Astrocyte of the cerebellum (primary cell): ENCODE measurements at regions not wholly inside any gene's neighbourhood (a gene's known extent, or its start where the extent isn't known, plus 50 kb on each side); places are given as distances from the start of the nearest gene placed in this dataset.

ENCODE experiments used
- DNase-seq: peaks from one replicate; pipeline ENCODE4 v3.0.0-alpha.2; 2011; ENCODE audit warnings: low read depth
- H3K4me3 ChIP-seq: 2 replicates; pipeline ENCODE4 v1.5.1; 2011; ENCODE audit warnings: mild to moderate bottlenecking, low read depth, low read length, moderate library complexity
- CTCF ChIP-seq: IDR thresholded peaks from 2 replicates; pipeline ENCODE4 v1.5.1; 2012; ENCODE audit warnings: low read length, low read depth, moderate library complexity, mild to moderate bottlenecking; ENCODE audit errors: missing control alignments
- in situ Hi-C: cut with HindIII; loops from 2 replicates; pipeline ENCODE4 v1.10.0; 2017; ENCODE audit warnings: low sequenced_read_pairs

- no peak overlapping the region for H3K4me3 ChIP-seq
- TF ChIP-seq CTCF, result no peak
- in situ Hi-C loops, result no loop called here
- DNase-seq, result no peak
Observed at GRCh38 chr21:15273244-15273643, 208.4 kb upstream of the NRIP1 start.

- H3K4me3 ChIP-seq, result no peak overlapping the region
- TF ChIP-seq CTCF, result no peak
- DNase-seq, result no peak
- in situ Hi-C loops, result loop anchor here (5.0 kb wide), 1 partner anchor 82 kb away; no protein-coding TSS in a partner anchor
Observed at GRCh38 chr21:15274701-15275485, 210.1 kb upstream of the NRIP1 start.

GRCh38 chr21:15275615-15276235 is 210.9 kb upstream of the NRIP1 start:
- no peak for TF ChIP-seq CTCF
- no peak overlapping the region for H3K4me3 ChIP-seq
- DNase-seq, result no peak
- in situ Hi-C loops, result loop anchor here (5.0 kb wide), 1 partner anchor 82 kb away; no protein-coding TSS in a partner anchor

- TF ChIP-seq CTCF, result no peak
- H3K4me3 ChIP-seq, result no peak overlapping the region
- in situ Hi-C loops, result loop anchor here (5.0 kb wide), 1 partner anchor 81 kb away; no protein-coding TSS in a partner anchor
- DNase-seq, result no peak
Observed at GRCh38 chr21:15276243-15276642, 211.4 kb upstream of the NRIP1 start.

- in situ Hi-C loops, result loop anchor here (5.0 kb wide), 1 partner anchor 80 kb away; no protein-coding TSS in a partner anchor
- DNase-seq, result peak; percentile 39
- TF ChIP-seq CTCF, result no peak
- H3K4me3 ChIP-seq, result no peak overlapping the region
Observed at GRCh38 chr21:15277466-15277865, 212.7 kb upstream of the NRIP1 start.

GRCh38 chr21:15278279-15278678 is 213.5 kb upstream of the NRIP1 start:
- no peak overlapping the region for H3K4me3 ChIP-seq
- no peak for DNase-seq
- in situ Hi-C loops, result loop anchor here (5.0 kb wide), 1 partner anchor 79 kb away; no protein-coding TSS in a partner anchor
- TF ChIP-seq CTCF, result no peak
